Skeletal muscle tissue (tissue), 3 donors: ENCODE measurements at regions not wholly inside any gene's neighbourhood (a gene's known extent, or its start where the extent isn't known, plus 50 kb on each side); places are given as distances from the start of the nearest gene placed in this dataset.

Experiments used
- H3K27ac ChIP-seq: one replicate; pipeline ENCODE4 v1.7.0; 2013; ENCODE audit warnings: mild to moderate bottlenecking, low read depth, low read length, inconsistent platforms
- H3K27me3 ChIP-seq, 3 donors: one replicate each; pipeline ENCODE4 v1.7.0; 2013; ENCODE audit warnings: low read length in 3 of 3; ENCODE audit not compliant: control insufficient read depth in 3 of 3, insufficient read depth in 3 of 3
- H3K36me3 ChIP-seq, 3 donors: one replicate each; pipeline ENCODE4 v1.7.0; 2013; ENCODE audit warnings: low read length in 3 of 3; ENCODE audit not compliant: control insufficient read depth in 3 of 3, insufficient read depth in 3 of 3
- H3K4me1 ChIP-seq, 3 donors: one replicate each; pipeline ENCODE4 v1.7.0; 2013; ENCODE audit warnings: low read length in 3 of 3, mild to moderate bottlenecking in 3 of 3; ENCODE audit not compliant: control insufficient read depth in 3 of 3, insufficient read depth in 3 of 3
- H3K4me3 ChIP-seq, 3 donors: one replicate each; pipeline ENCODE4 v1.7.0; 2013; ENCODE audit warnings: low read length in 3 of 3
- H3K9ac ChIP-seq, 3 donors: one replicate each; pipeline ENCODE4 v1.7.0; 2013; ENCODE audit warnings: low read length in 3 of 3, mild to moderate bottlenecking in 3 of 3, moderate library complexity in 2 of 3, low read depth in 1 of 3
- H3K9me3 ChIP-seq, 3 donors: one replicate each; pipeline ENCODE4 v1.7.0; 2013; ENCODE audit warnings: low read length in 3 of 3; ENCODE audit not compliant: control insufficient read depth in 3 of 3
- donor health status: Osteomylitis.

GRCh38 chr10:65528986-65529385 lies 1396.8 kb upstream of the LRRTM3 start:
- Histone ChIP-seq H3K4me3 (no peak overlapping the region), H3K27me3 (no peaks in the 10 kb centered on the region), H3K9ac (no peak overlapping the region), H3K27ac (no peak overlapping the region), H3K36me3 (no peaks in the 10 kb centered on the region), H3K9me3 (no peaks in the 10 kb centered on the region), H3K4me1 (no peaks in the 10 kb centered on the region)

GRCh38 chr10:65531545-65531944 lies 1394.3 kb upstream of the LRRTM3 start:
- Histone ChIP-seq H3K4me3 (no peak overlapping the region), H3K4me1 (no peaks in the 10 kb centered on the region), H3K27me3 (no peaks in the 10 kb centered on the region), H3K36me3 (no peaks in the 10 kb centered on the region), H3K9ac (no peak overlapping the region), H3K9me3 (no peaks in the 10 kb centered on the region), H3K27ac (no peak overlapping the region)

- H3K4me1 ChIP-seq: no peaks in the 10 kb centered on the region
- no peaks in the 10 kb centered on the region for H3K36me3 ChIP-seq
- no peaks in the 10 kb centered on the region for H3K27me3 ChIP-seq
- H3K9me3 ChIP-seq: no peaks in the 10 kb centered on the region
- no peak overlapping the region for H3K4me3 ChIP-seq
- no peak overlapping the region for H3K27ac ChIP-seq
- no peak overlapping the region for H3K9ac ChIP-seq
Measured at GRCh38 chr10:65534771-65535170, 1391.1 kb upstream of the LRRTM3 start.

GRCh38 chr10:65544756-65545155 lies 1381.1 kb upstream of the LRRTM3 start:
- no peaks in the 10 kb centered on the region for H3K4me1 ChIP-seq
- no peaks in the 10 kb centered on the region for H3K9me3 ChIP-seq
- H3K4me3 ChIP-seq: no peak overlapping the region
- no peaks in the 10 kb centered on the region for H3K36me3 ChIP-seq
- no peak overlapping the region for H3K27ac ChIP-seq
- H3K9ac ChIP-seq: no peak overlapping the region
- H3K27me3 ChIP-seq: no peaks in the 10 kb centered on the region

GRCh38 chr10:65548001-65548400 lies 1377.8 kb upstream of the LRRTM3 start:
- Histone ChIP-seq H3K4me1 (no peaks in the 10 kb centered on the region), H3K27ac (no peak overlapping the region), H3K36me3 (no peaks in the 10 kb centered on the region), H3K27me3 (no peaks in the 10 kb centered on the region), H3K9me3 (no peaks in the 10 kb centered on the region), H3K4me3 (no peak overlapping the region), H3K9ac (no peak overlapping the region)

GRCh38 chr10:65550761-65551160 lies 1375.1 kb upstream of the LRRTM3 start:
- H3K9ac ChIP-seq: no peak overlapping the region
- H3K9me3 ChIP-seq: no peaks in the 10 kb centered on the region
- no peak overlapping the region for H3K27ac ChIP-seq
- no peak overlapping the region for H3K4me3 ChIP-seq
- H3K4me1 ChIP-seq: no peaks in the 10 kb centered on the region
- no peaks in the 10 kb centered on the region for H3K36me3 ChIP-seq
- no peaks in the 10 kb centered on the region for H3K27me3 ChIP-seq

GRCh38 chr10:65555192-65555591 lies 1370.6 kb upstream of the LRRTM3 start:
- Histone ChIP-seq H3K27ac (no peak overlapping the region), H3K9me3 (no peaks in the 10 kb centered on the region), H3K27me3 (no peaks in the 10 kb centered on the region), H3K4me1 (no peaks in the 10 kb centered on the region), H3K9ac (no peak overlapping the region), H3K36me3 (no peaks in the 10 kb centered on the region), H3K4me3 (no peak overlapping the region)

- no peaks in the 10 kb centered on the region for H3K9me3 ChIP-seq
- no peak overlapping the region for H3K9ac ChIP-seq
- H3K36me3 ChIP-seq: no peaks in the 10 kb centered on the region
- H3K27ac ChIP-seq: no peak overlapping the region
- H3K27me3 ChIP-seq: no peaks in the 10 kb centered on the region
- no peaks in the 10 kb centered on the region for H3K4me1 ChIP-seq
- H3K4me3 ChIP-seq: no peak overlapping the region
Measured at GRCh38 chr10:65556006-65556405, 1369.8 kb upstream of the LRRTM3 start.

- no peak overlapping the region for H3K4me3 ChIP-seq
- no peak overlapping the region for H3K9ac ChIP-seq
- no peaks in the 10 kb centered on the region for H3K9me3 ChIP-seq
- H3K27me3 ChIP-seq: no peaks in the 10 kb centered on the region
- H3K36me3 ChIP-seq: no peaks in the 10 kb centered on the region
- H3K27ac ChIP-seq: no peak overlapping the region
- no peaks in the 10 kb centered on the region for H3K4me1 ChIP-seq
Measured at GRCh38 chr10:65559369-65559768, 1366.5 kb upstream of the LRRTM3 start.

- H3K9me3 ChIP-seq: no peaks in the 10 kb centered on the region
- H3K4me3 ChIP-seq: no peak overlapping the region
- no peaks in the 10 kb centered on the region for H3K36me3 ChIP-seq
- H3K27me3 ChIP-seq: no peaks in the 10 kb centered on the region
- H3K4me1 ChIP-seq: no peaks in the 10 kb centered on the region
- no peak overlapping the region for H3K9ac ChIP-seq
- no peak overlapping the region for H3K27ac ChIP-seq
Measured at GRCh38 chr10:65565246-65565645, 1360.6 kb upstream of the LRRTM3 start.

- Histone ChIP-seq H3K27ac (no peak overlapping the region), H3K9ac (no peak overlapping the region), H3K4me1 (no peaks in the 10 kb centered on the region), H3K9me3 (no peaks in the 10 kb centered on the region), H3K36me3 (no peaks in the 10 kb centered on the region), H3K4me3 (no peak overlapping the region), H3K27me3 (no peaks in the 10 kb centered on the region)
Measured at GRCh38 chr10:65566906-65567305, 1358.9 kb upstream of the LRRTM3 start.
